Endothelial cell of hepatic sinusoid (primary cell): ENCODE measurements at regions not wholly inside any gene's neighbourhood (a gene's known extent, or its start where the extent isn't known, plus 50 kb on each side); places are given as distances from the start of the nearest gene placed in this dataset.

Experiments used
- in situ Hi-C: cut with HindIII; loops from 2 replicates; pipeline ENCODE4 v1.10.0; 2017; ENCODE audit warnings: low sequenced_read_pairs

DNA sequence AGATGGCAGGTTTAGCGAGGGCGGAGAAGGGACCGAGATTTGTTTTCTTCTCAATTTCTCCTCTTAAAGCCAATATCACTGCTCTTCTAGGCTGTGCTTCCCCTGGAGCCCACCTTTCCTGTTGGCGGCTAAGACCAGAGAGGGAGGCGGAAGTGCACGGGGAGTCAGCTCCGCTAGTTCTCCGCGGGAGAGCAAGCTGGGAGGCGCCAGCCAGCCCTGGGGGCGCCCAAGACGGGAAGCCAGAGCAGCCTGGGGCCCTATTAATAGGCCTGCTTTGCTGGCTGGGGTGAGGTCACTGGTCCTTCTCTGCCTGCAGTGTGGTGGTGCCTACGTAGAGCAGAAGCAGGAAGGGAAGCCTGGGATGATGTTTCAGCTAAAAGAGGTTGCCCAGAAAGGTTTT is 61.6 kb downstream of the LSM5 start:
- in situ Hi-C loops: no loop called here

DNA sequence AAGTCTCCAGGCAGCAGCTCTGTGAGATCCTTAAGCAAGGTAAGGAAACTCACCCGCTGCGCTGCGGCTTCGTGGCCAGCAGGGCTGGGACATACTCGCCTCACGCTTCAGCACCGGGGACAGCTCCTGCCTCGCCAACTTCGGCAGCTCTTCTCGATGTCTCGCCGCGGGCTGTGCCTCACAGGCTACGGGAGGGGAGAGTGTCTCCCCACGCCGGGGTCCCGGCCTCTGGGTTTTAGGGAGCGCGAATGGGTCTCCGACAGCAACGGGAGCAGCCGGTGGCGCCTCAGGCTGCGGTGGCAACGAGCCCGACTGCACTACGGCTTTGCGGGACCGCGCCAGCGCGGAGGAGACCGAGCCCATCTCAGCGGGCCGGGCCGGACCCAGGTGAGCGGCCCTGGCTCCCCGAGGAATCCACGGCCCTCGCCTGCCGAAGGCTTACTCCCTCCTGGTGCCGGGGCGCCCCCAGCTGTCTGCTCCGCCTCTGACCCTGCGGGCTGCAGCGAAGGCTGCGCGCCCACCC is 62.4 kb downstream of the LSM5 start:
- in situ Hi-C loops: no loop called here

DNA sequence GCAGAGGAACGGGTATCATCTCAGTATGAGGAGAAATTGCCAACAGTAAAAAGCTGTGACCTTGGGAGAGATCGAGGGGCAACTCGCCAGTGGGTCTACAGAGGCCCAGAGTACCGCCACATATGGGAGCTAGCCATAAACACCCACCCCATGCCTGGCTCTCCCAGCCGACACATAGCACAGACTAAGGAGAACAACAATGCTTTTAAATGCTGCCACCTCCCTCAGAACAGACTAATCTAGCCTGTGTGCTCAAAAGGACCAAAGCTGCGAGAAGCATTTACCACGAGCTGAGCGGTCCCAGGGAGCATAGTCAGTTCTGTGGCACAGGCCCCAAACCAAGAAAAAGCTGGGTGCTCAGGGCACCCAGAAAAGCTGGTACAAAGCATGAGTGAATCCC is 73.3 kb downstream of the LSM5 start:
- in situ Hi-C loops: no loop called here

DNA sequence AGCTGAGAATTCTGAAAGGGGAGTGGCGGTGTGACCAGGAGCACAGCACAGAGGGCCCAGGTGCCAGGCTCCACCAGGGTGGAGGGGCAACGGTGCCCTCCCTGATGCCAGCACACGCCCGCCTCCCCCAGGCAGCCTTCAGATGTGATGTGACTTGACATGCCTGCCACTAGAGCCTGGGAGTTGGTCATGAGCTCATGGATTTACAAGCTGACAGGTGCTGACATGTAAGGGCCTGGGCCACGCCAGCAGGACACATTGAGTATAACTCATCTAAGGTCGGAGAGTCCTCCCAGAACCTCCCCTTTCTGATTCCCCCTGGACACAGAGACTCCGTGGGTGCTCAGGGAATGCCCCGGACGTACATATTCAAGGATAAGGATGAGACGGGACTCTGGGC is 74.2 kb downstream of the LSM5 start:
- in situ Hi-C loops: no loop called here

DNA sequence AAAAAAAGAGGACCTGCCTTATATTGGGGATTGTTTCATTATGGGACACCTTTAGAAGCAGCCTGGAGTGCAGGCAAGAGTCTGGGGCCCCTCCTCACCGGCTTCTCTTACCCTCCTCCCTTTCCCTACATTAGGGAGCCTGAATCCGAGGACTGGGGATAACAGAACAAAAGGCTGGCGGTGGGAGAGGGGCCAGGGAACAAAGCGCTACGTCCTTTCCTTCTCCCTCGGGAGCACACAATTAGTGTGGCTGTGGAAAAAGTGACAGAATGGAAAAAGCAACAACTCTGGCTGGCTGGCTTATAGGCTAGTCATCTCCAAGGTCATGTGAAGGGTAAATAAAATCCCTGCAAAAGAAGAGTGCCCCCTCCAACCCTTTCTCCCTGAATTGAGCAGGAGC is 74.7 kb downstream of the LSM5 start:
- in situ Hi-C loops: no loop called here

DNA sequence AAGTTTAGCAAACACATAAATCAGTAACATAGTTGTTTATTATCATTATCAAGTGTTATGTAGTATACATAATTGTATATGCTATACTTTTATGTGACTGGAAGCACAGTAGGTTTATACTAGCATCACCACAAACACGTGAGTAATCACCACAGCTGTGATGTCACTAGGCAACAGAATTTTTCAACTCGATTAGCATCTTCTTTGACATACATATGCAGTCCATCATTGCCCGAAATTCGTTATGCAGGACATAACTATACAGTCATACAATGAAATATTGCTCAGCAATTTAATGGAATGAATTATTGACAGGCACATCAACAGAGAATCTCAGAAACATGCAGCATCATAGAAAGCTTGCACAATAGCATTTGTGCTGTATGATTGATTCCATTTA is 77.7 kb downstream of the LSM5 start:
- in situ Hi-C loops: no loop called here

DNA sequence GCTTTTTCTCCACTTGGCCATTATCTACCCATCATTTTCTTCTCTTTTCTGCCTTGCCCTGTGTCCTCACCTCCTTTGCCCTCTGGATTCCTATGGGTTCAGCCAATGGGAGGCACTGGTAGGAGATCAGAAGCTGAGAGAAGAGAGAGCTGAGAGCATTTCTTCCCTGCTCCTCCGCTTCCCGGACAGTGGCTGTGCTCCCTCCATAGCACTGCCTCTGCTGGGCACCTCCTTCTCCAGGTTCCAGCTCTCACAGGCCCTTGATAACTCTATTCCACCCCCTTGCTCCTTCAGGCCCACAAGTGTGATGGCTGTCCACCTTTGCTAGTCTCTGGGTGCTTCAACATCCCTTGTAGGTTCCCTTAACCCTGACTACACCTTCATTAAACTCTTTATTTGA is 79.6 kb downstream of the LSM5 start:
- in situ Hi-C loops: no loop called here

DNA sequence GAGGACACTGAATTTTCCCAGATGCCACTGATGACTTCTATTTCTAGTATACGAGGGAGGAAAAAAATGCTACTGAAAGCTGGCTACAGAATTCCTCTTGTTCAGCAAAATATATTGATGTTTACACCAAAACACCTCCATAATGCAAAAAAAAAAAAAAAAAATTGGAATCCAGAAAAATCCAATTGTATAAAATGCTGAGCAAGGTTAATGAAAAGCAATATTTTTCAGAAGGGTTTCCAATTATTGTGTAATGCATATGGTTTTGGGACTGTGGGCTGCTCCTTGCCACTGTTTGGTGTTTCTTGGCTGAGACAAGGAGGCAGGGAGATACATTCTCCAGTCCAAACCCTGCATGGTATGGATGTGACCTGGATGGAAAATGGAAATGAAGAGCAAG is 83.8 kb downstream of the LSM5 start:
- in situ Hi-C loops: loop anchor here (10.0 kb wide), 2 partner anchors 48 to 62 kb away; no protein-coding TSS in a partner anchor

DNA sequence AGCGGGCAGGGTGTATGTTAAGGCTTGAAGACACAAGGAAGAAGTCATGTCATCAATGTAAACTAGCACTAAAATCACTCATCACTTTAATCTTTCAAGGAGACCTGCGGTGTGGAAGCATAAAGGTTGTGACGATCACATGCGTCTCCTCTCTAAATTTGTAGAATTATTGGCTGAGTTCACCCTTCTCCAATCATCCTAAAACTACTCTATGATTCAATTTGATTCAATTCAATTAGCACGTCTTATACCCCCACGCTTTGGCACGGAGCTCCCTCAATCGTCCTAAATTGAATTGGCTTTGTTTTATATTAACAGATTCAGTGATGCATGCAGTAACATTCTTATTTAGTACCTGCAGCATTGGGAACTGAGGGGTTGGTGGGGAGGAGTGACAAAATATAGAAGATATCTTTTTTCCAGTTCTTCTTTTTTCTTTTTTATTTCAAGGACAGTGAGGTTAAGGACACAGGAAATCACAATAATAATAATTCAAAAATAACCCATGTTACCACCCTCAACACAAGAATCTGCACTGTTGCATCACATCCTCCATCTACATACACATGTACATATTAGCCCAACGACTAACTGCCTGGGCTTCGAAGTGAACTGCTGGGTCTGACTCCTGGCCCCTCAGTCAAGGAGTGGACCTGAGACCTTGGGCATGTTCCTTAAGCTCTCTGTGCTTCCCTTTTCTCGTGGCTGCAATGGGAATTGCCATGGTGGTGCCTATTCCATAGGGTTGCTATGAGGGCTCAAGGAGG is 86.5 kb downstream of the LSM5 start:
- in situ Hi-C loops: loop anchor here (10.0 kb wide), 2 partner anchors 51 to 59 kb away; no protein-coding TSS in a partner anchor

DNA sequence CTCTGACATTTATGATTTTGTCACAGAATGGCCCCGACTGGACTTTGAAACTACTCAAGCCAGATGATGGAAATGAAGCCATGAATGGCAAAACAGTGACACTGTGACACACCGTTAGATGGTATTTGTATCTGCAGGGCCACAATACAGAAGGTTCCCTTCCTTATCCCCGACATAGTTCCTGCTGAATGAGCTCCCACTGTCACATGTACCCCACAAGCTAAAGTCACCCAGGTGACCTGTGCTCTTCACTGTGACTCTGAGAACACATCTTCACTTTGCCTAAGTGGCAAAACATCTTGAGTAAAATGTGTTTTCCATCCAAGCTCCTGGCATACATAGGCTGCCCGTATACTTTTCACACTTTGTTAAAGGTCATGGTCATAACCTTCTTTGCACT is 89.5 kb downstream of the LSM5 start:
- in situ Hi-C loops: loop anchor here (10.0 kb wide), 2 partner anchors 54 to 56 kb away; no protein-coding TSS in a partner anchor

DNA sequence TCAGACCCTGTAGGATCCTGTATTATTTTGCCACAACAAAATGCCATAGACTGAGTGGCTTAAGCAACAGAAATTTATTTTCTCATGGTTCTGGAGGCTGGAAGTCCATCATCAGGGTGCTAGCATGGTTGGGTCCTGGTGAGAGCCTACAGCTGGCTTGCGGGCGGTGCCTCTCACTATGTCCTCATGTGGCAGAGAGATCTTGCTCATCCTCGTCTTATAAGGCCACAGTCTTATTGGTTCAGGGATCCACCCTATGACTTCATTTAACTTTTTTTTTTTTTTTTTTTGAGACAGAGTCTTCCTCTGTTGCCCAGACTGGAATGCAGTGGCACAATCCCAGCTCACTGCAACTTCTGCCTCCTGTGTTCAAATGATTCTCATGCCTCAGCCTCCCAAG is 90.9 kb downstream of the LSM5 start:
- in situ Hi-C loops: no loop called here

DNA sequence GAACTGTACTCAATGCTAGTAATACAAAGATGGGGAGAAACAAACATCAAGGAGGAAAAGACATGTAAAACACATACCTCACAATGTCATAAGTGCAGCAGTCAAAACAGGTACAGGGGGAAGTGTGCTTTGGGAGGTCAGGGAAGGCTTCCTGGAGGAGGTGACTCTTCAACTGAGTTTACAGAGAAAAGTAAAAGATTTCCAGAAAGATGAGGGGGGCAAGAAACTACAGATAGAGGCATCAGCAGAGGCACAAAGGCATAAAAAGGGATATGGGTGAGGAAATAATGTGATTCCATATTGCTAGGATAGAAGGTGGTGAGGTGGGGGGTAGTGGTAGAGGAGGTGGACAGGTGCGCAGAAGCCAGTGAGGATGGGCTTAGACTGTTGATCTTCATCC is 95.0 kb downstream of the LSM5 start:
- in situ Hi-C loops: no loop called here

DNA sequence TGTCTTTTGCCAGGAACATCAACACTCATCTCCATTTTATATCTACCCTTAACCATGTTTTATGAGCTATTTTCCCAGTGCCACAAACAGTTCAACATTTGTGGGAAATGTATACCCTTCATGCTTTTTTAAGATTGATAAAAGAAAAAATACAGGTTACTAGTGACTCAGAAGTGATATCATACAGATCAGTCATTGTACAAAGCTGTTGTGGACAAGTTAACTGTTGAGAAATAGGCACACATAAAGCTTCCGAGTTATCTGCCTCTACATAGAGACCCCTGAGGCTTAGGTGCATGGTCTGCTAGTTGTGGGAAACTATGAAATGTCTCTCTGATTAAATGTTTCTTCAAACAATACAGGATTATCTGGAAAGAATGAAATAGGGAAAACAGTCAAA is 96.3 kb downstream of the LSM5 start:
- in situ Hi-C loops: no loop called here

DNA sequence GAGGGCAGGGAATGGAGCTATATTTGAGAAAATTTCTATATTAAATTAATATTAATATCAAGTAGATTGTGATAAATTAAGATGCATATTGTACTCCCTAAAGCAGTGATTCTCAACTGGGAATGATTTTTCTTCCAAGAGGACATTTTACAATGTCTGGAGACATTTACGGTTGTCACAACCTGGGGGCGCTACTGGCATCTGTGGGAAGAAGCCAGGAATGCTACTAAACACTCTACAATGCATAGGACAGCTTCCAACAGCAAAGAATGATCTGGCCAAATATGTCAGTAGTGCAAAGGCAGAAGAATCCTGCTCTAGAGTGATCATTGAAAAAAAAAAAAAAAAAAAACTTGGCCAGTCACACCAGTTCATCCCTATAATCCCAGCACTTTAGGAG is 100.0 kb downstream of the LSM5 start:
- in situ Hi-C loops: no loop called here

DNA sequence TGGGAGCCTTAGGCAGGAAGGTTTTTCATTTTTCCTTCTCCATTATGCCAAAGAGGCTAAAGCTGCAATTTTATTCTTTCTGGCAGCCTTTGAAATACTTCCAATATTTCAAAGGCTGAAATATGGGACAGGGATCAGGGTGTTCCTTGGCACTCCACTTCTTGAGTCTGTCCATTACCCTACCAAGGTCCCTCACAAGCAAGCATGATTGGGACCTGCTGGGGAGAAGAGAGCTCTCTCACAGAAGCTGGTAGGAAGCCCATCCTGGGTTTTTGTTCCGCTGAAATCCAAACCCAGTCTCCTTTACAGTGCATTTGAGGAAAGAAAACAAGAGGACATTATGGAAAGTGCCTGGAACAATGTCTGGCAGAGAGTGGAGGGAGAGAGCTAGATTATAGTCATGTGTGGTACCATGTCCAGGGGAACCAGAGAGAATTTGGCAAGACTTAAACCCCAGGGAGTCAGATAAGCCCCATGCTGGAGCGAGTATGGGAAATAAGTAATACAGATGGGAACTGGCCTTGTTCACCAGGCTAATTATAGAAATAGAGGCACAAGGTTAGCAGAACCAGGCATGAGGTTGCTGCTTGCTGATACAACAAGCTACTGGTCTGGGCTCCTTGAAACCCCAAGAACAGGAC is 104.7 kb downstream of the LSM5 start:
- in situ Hi-C loops: no loop called here

DNA sequence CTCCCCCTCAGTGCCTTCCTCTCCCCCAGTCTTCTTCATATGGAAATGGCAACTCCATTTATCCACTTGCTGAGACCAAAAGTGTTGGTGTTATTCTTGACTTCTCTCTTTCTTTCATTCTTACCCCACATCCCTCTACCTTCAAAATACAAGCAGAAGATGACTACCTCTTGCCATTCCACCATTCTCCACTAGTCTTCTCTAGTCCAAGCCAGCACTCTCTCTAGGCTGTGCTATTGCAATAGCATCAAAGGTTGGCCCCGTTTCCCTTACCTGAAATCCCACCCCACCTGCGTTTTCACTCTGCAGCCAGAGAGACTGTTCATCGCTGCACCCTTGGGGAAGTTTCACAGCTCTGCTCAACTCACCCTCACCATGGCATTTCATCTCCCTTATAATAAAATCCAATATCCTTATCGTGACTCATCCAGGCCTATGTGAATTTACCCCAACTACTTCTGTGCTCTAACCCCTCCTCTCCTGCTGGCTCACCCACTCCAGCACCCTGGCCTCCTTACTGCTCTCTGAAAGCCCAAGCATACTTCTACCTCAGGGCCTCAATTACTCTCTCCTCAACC is 109.1 kb downstream of the LSM5 start:
- in situ Hi-C loops: no loop called here

DNA sequence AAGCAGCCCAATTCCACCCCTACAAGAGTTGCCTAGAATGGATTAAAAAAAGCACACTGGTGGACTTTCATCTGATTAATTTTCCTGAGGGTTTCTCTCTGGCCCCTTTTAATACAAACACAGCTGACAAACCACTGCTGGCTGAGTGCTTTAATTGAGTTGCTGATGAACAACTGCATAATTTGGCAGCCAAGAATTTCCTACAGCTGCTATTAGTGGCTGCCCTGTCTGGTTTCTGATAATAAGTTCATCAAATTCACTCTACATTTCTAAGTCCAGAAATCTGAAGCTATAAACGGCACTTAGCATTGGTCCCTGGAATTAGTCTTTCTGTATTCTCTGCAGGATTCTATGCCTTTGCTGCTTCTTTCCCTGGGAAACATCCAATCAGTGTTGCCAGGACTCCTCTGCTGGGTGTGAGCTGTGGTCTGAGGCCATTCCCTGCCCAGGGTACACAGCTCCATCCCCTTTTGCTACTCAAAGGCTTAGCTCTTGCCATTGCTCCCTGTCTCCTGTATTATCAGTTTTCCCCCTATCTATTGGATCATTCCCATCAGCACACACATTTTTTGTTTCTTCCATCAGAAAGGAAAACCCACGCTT is 110.6 kb downstream of the LSM5 start:
- in situ Hi-C loops: no loop called here

DNA sequence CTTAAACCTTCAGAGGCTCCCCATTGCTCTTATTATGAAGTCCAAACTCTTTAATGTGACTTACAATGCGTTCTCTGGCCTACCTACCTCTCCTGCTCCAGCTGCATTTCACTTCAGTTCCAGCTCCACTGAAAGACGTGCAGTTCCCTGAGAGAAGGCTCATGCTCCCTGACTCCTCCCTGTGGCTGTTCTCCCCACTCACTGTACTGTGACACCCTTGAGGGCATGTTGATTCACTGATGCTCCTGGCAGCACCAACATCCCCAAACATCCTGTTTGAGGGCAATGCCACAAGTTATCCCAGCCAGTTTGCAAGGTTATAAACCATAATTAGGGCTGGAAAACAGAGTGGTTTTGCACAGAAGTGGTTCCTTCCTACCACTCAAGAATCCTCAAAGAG is 111.2 kb downstream of the LSM5 start:
- in situ Hi-C loops: no loop called here

DNA sequence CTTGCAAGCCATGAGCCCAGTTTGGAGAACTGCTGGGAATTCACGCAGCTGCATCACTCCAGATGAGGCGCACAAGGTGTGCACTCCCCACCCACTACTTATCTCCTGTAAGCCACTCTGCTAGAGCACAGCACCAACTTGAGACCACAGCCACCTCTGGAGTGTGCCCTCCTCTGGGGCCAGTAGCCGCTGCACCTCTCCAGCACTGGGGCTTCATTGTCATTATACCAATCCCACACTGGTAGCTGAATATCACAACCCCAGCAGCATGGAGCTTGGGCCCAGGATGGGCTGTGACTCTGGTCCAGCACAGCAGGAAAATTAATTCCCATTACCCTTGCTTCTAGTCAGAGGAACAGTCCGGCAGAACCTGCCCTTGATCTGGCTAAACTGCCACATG is 125.6 kb downstream of the LSM5 start:
- in situ Hi-C loops: no loop called here

DNA sequence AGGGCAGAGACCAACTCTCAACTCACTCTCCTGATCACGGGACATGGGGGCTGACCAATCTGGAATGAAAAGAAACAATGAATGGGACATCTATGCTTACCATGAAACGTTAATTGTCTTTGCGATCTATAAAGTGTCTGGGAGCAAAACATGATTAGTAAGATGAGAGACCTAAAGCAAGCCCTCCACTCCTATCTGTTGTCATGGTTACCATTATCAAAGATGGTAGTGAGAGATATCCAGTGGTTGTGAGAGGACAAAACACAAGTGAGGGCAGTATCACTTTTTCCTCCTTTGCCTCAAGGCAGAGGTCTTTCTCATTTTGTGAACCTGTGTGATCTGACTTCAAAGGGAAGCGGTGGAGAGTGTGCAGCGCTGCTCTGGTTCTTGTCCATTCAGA is 130.1 kb downstream of the LSM5 start:
- in situ Hi-C loops: no loop called here

DNA sequence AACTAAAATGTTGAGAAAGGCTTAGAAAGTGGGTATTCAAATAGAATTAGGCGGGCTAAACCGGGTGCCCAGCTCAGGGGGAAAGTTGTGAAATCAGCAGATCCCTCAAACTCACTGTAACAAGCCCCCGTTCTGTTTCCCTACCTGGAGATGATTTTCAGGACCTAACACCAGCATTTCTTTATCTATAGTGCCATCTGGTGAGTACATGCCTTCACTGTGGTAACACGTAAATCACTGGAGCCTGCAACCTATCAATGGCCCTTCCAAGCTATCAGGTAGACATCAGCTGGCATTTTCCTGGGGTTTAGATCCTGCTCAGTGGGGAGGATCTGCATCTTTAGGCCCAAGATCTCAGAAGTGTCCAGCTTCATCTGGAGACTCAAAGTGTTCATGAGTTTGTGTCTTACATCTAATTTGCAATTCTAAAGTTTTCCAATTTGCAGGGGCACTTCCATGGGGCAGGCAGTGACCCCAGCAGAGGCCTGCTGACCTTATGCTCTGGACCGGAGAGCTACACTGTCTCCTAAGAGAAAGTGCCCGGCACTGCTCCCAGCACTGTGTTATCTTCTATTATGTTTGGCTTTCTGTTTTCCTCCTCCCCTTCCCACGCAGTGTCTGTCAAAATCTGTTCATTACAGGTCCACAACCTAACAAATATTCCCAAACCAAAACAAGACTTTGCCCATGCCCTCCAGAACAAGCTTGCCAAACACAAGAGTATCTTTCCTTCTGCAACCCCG is 132.5 kb downstream of the LSM5 start:
- in situ Hi-C loops: no loop called here
